OCI-LY7 (cell line): ENCODE measurements at regions not wholly inside any gene's neighbourhood (a gene's known extent, or its start where the extent isn't known, plus 50 kb on each side); places are given as distances from the start of the nearest gene placed in this dataset.

Source experiments
- BruUV-seq: library from RNA; stranded (reverse); fragments of 400-500 nt; replicated peaks from 2 replicates; lab custom pipeline; 2021; lab: Mats Ljungman, UMichigan
- CTCF ChIA-PET: fragments of 300-600 bp; sonication (Branson Sonifier 250); formaldehyde crosslinking; loops from one replicate; lab custom pipeline; 2022; ENCODE audit warnings: antibody characterized with exemption; ENCODE audit not compliant: unreplicated experiment; lab: Charles Lee
- POLR2A ChIA-PET: fragments of 300-600 bp; sonication (Branson Sonifier 250); formaldehyde crosslinking; loops from one replicate; lab custom pipeline; 2022; ENCODE audit warnings: antibody characterized with exemption; lab: Charles Lee
- DNase-seq: peaks from one replicate; pipeline ENCODE4 v3.0.0-alpha.2; 2015; ENCODE audit warnings: low spot score
- H2AFZ ChIP-seq: fragments of 200-600 bp; sonication (generic), shearing (Covaris generic); 2 replicates; pipeline ENCODE4 v1.6.1; 2014; ENCODE audit warnings: mild to moderate bottlenecking, antibody characterized with exemption, low read length, moderate library complexity
- H3K27ac ChIP-seq: fragments of 200-600 bp; sonication (generic); 2 replicates; pipeline ENCODE4 v1.5.1; 2014; ENCODE audit warnings: mixed run types, low read depth, mild to moderate bottlenecking, moderate library complexity, low read length, inconsistent platforms; ENCODE audit not compliant: poor library complexity, severe bottlenecking
- H3K36me3 ChIP-seq: fragments of 200-600 bp; sonication (generic); 2 replicates; pipeline ENCODE4 v1.6.1; 2014; ENCODE audit warnings: mild to moderate bottlenecking, antibody characterized with exemption, low read length, moderate library complexity, mixed read lengths; ENCODE audit not compliant: insufficient read depth
- H3K4me1 ChIP-seq: fragments of 200-600 bp; sonication (generic); 2 replicates; pipeline ENCODE4 v1.5.1; 2014; ENCODE audit warnings: mild to moderate bottlenecking, low read length; ENCODE audit not compliant: insufficient read depth, poor library complexity, severe bottlenecking
- H3K4me2 ChIP-seq: fragments of 200-600 bp; sonication (generic); 2 replicates; pipeline ENCODE4 v1.6.1; 2014; ENCODE audit warnings: mild to moderate bottlenecking, low read length
- H3K4me3 ChIP-seq: fragments of 200-600 bp; sonication (generic); 2 replicates; pipeline ENCODE4 v1.5.1; 2014; ENCODE audit warnings: mild to moderate bottlenecking, low read depth, low read length; ENCODE audit not compliant: poor library complexity, severe bottlenecking
- H3K79me2 ChIP-seq: fragments of 200-600 bp; sonication (generic); 2 replicates; pipeline ENCODE4 v1.6.1; 2016; ENCODE audit warnings: low read depth, mild to moderate bottlenecking, low read length, moderate library complexity, mixed read lengths; ENCODE audit not compliant: insufficient read depth
- H3K9me2 ChIP-seq: fragments of 200-600 bp; sonication (generic); 2 replicates; pipeline ENCODE4 v1.6.1; 2016; ENCODE audit warnings: mild to moderate bottlenecking, low read length, mixed read lengths; ENCODE audit not compliant: insufficient read depth
- H3K9me3 ChIP-seq: fragments of 200-600 bp; sonication (generic); 2 replicates; pipeline ENCODE4 v1.6.1; 2014; ENCODE audit warnings: mild to moderate bottlenecking, mixed run types, low read length, mixed read lengths
- H4K20me1 ChIP-seq: fragments of 200-600 bp; sonication (generic); 2 replicates; pipeline ENCODE4 v1.6.1; 2014; ENCODE audit warnings: mild to moderate bottlenecking, antibody characterized with exemption, low read length, moderate library complexity, mixed read lengths; ENCODE audit not compliant: insufficient read depth
- CTCF ChIP-seq: fragments of 200-600 bp; sonication (generic); conservative IDR thresholded peaks from 2 replicates; pipeline ENCODE4 v1.5.1; 2014; ENCODE audit warnings: mild to moderate bottlenecking, antibody characterized with exemption, low read length, moderate library complexity, mixed read lengths
- EZH2phosphoT487 ChIP-seq: fragments of 200-600 bp; sonication (generic); IDR thresholded peaks from 2 replicates; pipeline ENCODE4 v1.6.1; 2018; ENCODE audit warnings: low read depth, borderline replicate concordance, mild to moderate bottlenecking, mixed run types, antibody characterized with exemption, low read length, moderate library complexity, mixed read lengths
- intact Hi-C: fragments of 100-400 bp; cut with micrococcal nuclease; formaldehyde crosslinking; loops from one replicate; pipeline ENCODE4 v1.10.0; 2022; ENCODE audit not compliant: unreplicated experiment

GRCh38 chr13:72463561-72463960, 263.9 kb downstream of the MZT1 start:
- intact Hi-C loops, result no loop called here
- no peaks in the 10 kb centered on the region for H3K9me2 ChIP-seq

GRCh38 chr13:72462726-72463125, 264.7 kb downstream of the MZT1 start:
- CTCF ChIA-PET, result no interaction called here
- H3K4me2 ChIP-seq, result no peak overlapping the region

More at GRCh38 chr13:72463561-72463960, 263.9 kb downstream of the MZT1 start:
- H3K27ac ChIP-seq, result no peak overlapping the region
- no peak overlapping the region for H2AFZ ChIP-seq
- H3K36me3 ChIP-seq, result no peaks in the 10 kb centered on the region
- no peak for TF ChIP-seq EZH2phosphoT487
- no peak for TF ChIP-seq CTCF
- DNase-seq, result no peak
- H3K4me3 ChIP-seq, result no peak overlapping the region
- no TSS peak for BruUV-seq
- ChIA-PET POLR2A (interaction anchor here (0.6 kb wide), 1 partner anchor 48 kb away, joined by 3 read pairs; no protein-coding TSS in a partner anchor), CTCF (no interaction called here)
- H3K9me3 ChIP-seq, result no peaks in the 10 kb centered on the region
- no peaks in the 10 kb centered on the region for H3K4me1 ChIP-seq
- no peaks in the 10 kb centered on the region for H3K79me2 ChIP-seq
- no peak overlapping the region for H3K4me2 ChIP-seq
- no peaks in the 10 kb centered on the region for H4K20me1 ChIP-seq

More at GRCh38 chr13:72462726-72463125, 264.7 kb downstream of the MZT1 start:
- POLR2A ChIA-PET, result no interaction called here
- H3K4me3 ChIP-seq, result no peak overlapping the region
- H3K9me2 ChIP-seq, result no peaks in the 10 kb centered on the region
- H3K27ac ChIP-seq, result no peak overlapping the region
- TF ChIP-seq EZH2phosphoT487, result no peak
- no peak for TF ChIP-seq CTCF
- H3K36me3 ChIP-seq, result no peaks in the 10 kb centered on the region
- DNase-seq, result no peak
- BruUV-seq, result no TSS peak
- no peak overlapping the region for H2AFZ ChIP-seq
- intact Hi-C loops, result no loop called here
- H3K9me3 ChIP-seq, result no peaks in the 10 kb centered on the region
- H3K79me2 ChIP-seq, result no peaks in the 10 kb centered on the region
- no peaks in the 10 kb centered on the region for H3K4me1 ChIP-seq
- H4K20me1 ChIP-seq, result no peaks in the 10 kb centered on the region
